GM18507 (cell line): ENCODE measurements at regions not wholly inside any gene's neighbourhood (a gene's known extent, or its start where the extent isn't known, plus 50 kb on each side); places are given as distances from the start of the nearest gene placed in this dataset.

Source experiments
- DNase-seq: peaks from one replicate; pipeline ENCODE4 v3.0.0; 2011; ENCODE audit warnings: low read depth; ENCODE audit not compliant: insufficient read length; ENCODE audit errors: extremely low spot score
- FAIRE-seq: peaks from 2 replicates; lab custom pipeline; 2011; peaks lifted over from hg19 to GRCh38; lab: Jason Lieb, UNC

GRCh38 chr21:34192646-34193285 is 119.4 kb downstream of the MRPS6 start:
- no peak for DNase-seq
- FAIRE-seq: peak; percentile 18

DNA sequence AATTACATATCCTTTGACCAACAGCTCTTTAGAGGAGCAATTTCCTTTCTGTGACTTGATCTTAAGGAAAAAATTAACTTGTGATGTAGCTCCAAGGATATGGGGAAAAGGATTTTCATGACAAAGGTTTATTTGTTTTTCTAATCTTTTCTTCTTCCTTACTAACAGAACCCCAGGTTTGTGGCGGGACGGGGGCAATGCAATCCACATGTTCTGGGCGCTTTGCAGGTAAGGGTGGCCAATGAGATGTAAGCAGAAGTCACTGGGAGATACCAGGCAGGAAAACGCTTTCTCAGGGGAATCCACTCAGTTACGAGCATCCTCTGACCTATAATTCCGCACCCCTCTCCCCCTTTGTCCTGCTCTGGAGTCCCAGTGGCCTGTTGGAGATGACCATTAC is 122.0 kb downstream of the MRPS6 start:
- no peak for DNase-seq
- no peak for FAIRE-seq

GRCh38 chr21:34196996-34197395 is 123.6 kb downstream of the MRPS6 start:
- no peak for DNase-seq
- no peak for FAIRE-seq

GRCh38 chr21:34197561-34197960 is 124.2 kb downstream of the MRPS6 start:
- DNase-seq (no peak), FAIRE-seq (no peak)

GRCh38 chr21:34198231-34199120 is 125.1 kb downstream of the MRPS6 start:
- DNase-seq (no peak), FAIRE-seq (no peak)

- DNase-seq (no peak), FAIRE-seq (no peak)
Observed at GRCh38 chr21:34199121-34199910, 125.9 kb downstream of the MRPS6 start.

DNA sequence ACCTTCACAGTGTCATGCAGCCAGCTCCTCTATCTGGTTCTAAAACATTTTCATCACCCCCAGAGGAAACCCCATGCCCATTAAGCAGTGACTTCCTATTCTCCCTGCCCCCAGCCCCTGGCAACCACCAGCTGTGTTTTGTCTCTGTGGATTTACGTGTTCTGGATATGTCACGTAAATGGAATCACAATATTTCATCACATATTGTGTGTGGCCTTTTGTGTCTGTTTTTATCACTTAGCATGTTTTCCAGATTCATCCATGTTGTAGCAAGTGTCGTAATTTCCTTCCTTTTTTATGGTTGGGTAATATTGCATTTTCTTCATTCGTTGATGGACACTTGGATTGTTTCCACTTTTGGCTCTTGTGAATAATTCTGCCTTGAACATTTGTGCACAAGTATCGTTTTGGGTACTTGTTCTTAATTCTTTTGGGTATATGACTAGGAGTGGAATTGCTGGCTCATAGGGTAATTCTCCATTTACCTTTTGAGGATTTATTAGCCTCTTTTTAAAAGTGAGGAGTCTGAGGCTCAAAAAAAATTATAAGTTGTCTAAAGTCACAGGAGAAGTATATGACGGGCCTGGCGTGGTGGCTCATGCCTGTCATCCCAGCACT is 127.0 kb downstream of the MRPS6 start:
- DNase-seq: no peak
- FAIRE-seq: no peak

GRCh38 chr21:34201001-34201400 is 127.6 kb downstream of the MRPS6 start:
- no peak for DNase-seq
- FAIRE-seq: no peak

DNA sequence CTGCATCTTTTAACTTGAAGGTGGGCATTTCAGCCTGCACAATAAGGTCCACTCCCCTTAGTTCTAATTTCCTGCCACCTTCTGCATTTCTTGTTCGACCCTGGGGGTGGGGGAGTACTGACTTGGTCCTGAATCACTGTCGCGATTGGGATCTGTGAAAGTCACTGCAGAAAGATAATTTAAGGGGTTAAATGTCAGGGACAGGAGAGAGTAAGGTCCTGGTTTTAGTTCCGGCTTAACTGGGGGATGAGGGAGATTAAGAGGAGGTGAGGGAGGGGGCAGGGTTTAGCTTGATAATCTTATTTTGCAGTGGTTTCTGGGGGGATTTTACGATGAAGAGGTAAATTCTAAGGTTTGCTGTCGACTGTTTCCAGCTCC is 128.1 kb downstream of the MRPS6 start:
- DNase-seq: no peak
- no peak for FAIRE-seq

GRCh38 chr21:34202553-34203372 is 129.4 kb downstream of the MRPS6 start:
- DNase-seq (no peak), FAIRE-seq (no peak)

GRCh38 chr21:34203851-34204420 is 130.6 kb downstream of the MRPS6 start:
- DNase-seq (no peak), FAIRE-seq (no peak)

DNA sequence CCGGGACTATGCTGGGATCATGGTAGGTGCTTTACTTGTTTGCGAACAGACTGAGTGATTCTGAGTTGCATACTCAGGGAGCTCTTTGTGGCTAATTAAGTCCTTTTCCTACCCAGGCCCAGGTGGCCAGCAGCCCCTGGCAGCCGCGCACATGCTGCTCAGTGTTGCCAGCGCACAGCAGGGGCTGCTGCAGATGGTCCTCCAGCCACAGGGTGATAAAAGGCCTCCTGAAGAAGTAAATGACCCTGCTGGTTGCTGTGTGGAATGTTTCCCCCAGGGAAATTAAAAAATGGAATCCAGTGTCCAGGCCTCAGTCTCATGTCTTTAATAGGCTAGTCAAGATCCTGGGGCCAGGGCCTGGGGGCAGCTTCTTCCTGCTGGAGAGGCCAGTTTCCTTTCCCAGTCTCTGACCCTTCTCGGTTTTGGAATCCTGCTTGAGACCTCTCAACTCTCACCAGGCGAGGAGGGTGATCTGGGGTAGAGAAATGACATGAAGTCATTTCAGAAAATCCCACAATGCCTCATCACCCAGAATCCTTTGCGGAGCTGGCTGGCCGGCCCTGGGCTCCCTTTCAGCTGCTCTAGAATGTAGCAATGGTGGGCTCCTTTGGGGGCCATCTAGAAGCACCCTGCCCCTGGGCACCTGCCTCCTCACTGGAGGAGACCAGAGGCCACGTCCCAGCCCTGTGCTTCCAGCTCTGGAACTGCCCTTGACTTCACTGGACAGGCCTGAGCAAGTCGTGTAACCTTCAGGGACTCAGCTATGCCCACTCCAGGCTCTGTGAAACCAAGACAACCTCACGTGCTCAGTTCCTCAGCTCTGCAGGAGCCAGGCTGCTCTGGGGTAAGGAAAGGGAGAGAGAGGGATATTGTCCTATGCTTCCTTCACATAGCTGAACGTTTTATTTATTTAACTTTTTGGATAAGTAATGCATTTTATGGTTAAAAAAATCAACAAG is 131.4 kb downstream of the MRPS6 start:
- FAIRE-seq (no peak), DNase-seq (no peak)

DNA sequence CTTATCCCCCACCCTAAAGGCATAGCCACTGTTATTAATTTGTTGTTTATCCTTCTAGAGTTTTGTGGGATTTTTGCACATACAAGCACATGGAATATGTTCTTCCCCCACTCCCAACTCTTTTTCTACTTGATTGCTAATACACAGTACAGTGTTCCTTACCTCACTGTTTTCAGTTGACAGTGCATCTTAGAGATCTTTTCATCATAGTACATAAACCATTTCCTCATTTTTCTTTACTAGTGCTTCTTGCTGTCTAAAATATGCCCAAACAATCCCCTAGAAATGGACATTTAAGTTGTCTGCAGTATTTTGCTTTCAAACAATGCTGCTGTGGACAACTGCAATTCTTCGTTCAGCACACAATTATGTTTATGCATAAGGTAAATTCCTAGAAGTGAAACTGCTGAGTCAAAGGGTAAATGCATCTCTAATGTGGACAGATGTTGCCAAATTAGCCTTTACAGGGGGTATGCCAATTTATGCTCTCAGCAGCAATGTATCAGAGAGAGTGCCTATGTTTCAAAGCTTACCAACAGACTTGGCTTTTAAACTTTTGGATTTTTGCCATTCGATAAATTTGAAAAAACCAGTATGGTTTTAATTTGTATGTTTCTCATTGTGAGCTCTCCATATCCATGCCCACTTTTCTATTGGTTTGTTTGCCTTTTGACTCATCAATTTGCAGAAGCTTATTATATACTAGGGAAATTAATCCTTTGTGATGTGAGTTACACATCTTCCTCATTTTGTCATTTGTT is 132.6 kb downstream of the MRPS6 start:
- FAIRE-seq (peak; percentile 53), DNase-seq (no peak)

DNA sequence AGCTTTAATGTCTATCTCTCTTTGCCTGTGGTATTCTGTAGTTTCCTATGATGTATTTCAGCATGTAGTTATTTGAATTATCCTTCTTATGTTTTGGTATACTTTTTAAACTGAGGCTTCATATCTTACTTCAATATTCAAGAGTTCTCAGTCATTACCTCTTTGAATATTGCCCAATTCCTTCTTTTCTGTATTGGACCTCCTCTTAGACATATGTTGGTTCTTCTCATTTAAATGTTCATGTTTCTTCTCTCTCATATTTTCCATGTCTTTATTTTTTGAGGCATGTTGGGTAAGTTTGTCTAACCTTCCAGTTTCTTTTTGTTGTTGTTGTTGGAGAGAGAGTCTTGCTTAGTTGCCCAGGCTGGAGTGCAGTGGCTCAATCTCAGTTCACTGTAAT is 140.6 kb downstream of the MRPS6 start:
- FAIRE-seq: no peak

DNA sequence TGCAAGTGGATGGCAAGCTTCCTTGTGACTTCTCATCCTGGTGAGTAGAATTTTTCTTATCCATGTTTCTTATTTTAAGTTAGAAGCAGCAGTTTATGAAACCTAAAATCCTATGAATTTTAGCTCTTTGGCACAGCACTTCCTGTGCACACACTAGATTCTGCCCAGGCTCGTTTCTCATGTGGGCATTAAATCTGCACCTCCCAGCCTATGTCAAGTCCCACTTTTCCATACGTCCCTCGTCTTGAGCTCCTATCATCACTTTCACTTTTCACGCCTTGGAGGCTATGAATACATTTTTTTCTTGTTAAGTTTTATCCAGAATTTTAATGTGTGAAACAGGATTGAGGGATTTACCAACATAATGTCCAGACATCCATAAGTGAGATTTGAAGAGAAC is 142.1 kb downstream of the MRPS6 start:
- no peak for DNase-seq
- no peak for FAIRE-seq

More for the DNA sequence above, 140.6 kb downstream of the MRPS6 start:
- DNase-seq: no peak

- FAIRE-seq (no peak), DNase-seq (no peak)
Observed at GRCh38 chr21:34215911-34216717, 142.7 kb downstream of the MRPS6 start.
